B cell (primary cell): ENCODE measurements at regions not wholly inside any gene's neighbourhood (a gene's known extent, or its start where the extent isn't known, plus 50 kb on each side); places are given as distances from the start of the nearest gene placed in this dataset.

Source experiments
- EZH2 ChIP-seq: IDR thresholded peaks from 2 replicates; pipeline ENCODE4 v1.6.1; 2012; ENCODE audit warnings: borderline replicate concordance, low read depth, mild to moderate bottlenecking, moderate library complexity, low read length; ENCODE audit not compliant: insufficient read depth, poor library complexity, severe bottlenecking
- TF ChIP-seq, protein P1 (sequence below): fragments of 200-600 bp; IDR thresholded peaks from one replicate; pipeline ENCODE4 v1.8.0; 2022; ENCODE audit warnings: antibody characterized with exemption, mild to moderate bottlenecking

DNA sequence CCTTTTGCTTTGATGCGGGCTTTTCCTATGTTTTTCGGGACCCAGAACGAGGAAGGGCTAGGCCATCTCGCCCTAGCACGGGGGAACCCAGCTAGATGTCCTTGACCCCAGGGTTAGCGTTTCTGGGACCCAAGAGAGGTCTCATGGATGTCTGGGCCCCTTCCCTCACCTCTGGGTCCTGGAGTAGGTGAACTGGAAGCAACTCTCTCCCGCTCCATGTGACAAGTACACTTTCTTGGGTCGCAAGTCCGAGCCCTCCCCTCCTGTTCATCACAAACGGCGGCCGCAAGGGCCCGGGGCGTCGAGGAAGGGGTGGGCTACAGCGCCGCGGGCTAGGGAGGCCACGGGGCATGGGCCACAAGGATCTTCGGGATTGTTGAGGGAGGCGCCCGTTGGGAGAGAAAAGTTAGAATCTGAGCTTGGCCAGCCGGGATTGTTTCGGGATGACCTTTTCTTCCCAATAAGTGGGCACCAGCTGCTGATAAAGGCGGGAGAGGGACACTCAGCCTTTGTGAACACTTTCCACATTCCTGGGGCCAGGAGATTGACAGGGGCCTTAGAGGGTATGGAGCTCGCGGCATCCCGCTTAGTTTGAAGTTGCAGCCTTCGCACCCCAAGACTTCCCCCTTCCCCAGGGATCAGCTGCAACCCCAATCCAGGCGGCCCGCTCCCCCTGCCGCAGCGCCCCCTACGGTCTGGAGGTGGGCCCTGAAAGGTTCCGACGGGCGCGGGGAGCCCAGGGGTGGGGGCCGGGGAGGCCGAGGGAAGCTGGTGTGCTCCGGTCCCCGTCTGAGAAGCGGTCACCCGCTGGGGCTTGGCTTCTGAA is 136.9 kb upstream of the ZIC3 start:
- TF ChIP-seq, protein P1, sequence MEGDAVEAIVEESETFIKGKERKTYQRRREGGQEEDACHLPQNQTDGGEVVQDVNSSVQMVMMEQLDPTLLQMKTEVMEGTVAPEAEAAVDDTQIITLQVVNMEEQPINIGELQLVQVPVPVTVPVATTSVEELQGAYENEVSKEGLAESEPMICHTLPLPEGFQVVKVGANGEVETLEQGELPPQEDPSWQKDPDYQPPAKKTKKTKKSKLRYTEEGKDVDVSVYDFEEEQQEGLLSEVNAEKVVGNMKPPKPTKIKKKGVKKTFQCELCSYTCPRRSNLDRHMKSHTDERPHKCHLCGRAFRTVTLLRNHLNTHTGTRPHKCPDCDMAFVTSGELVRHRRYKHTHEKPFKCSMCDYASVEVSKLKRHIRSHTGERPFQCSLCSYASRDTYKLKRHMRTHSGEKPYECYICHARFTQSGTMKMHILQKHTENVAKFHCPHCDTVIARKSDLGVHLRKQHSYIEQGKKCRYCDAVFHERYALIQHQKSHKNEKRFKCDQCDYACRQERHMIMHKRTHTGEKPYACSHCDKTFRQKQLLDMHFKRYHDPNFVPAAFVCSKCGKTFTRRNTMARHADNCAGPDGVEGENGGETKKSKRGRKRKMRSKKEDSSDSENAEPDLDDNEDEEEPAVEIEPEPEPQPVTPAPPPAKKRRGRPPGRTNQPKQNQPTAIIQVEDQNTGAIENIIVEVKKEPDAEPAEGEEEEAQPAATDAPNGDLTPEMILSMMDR, result no peak
- no peak for TF ChIP-seq EZH2
